NCI-H1694 treated with DMSO at 0.1 percent for 48 hours (cell line): ENCODE measurements at regions not wholly inside any gene's neighbourhood (a gene's known extent, or its start where the extent isn't known, plus 50 kb on each side); places are given as distances from the start of the nearest gene placed in this dataset.

Source experiments
- DNase-seq: peaks from one replicate; lab custom pipeline; 2025; lab: John Stamatoyannopoulos, UW

GRCh38 chr9:90400091-90400490 lies 242.5 kb downstream of the DIRAS2 start:
- DNase-seq = no peak

GRCh38 chr9:90408659-90409058 lies 234.0 kb downstream of the DIRAS2 start:
- DNase-seq = no peak

- DNase-seq = no peak
Measured at GRCh38 chr9:90419221-90419851, 223.3 kb downstream of the DIRAS2 start.

- DNase-seq = no peak
Measured at GRCh38 chr9:90420211-90420610, 222.4 kb downstream of the DIRAS2 start.

GRCh38 chr9:90420768-90421513 lies 221.7 kb downstream of the DIRAS2 start:
- DNase-seq = peak; percentile 8

- no peak for DNase-seq
Measured at GRCh38 chr9:90421786-90422185, 220.8 kb downstream of the DIRAS2 start.

- DNase-seq = no peak
Measured at GRCh38 chr9:90423661-90424193, 218.9 kb downstream of the DIRAS2 start.

- no peak for DNase-seq
Measured at GRCh38 chr9:90428517-90428916, 214.1 kb downstream of the DIRAS2 start.

- DNase-seq = no peak
Measured at GRCh38 chr9:90432951-90433350, 209.7 kb downstream of the DIRAS2 start.

- DNase-seq = no peak
Measured at GRCh38 chr9:90433398-90433941, 209.2 kb downstream of the DIRAS2 start.

- no peak for DNase-seq
Measured at GRCh38 chr9:90441814-90442213, 200.8 kb downstream of the DIRAS2 start.

GRCh38 chr9:90442723-90443122 lies 199.9 kb downstream of the DIRAS2 start:
- DNase-seq = no peak

GRCh38 chr9:90444609-90445204 lies 197.9 kb downstream of the DIRAS2 start:
- no peak for DNase-seq

- DNase-seq = no peak
Measured at GRCh38 chr9:90445391-90445790, 197.2 kb downstream of the DIRAS2 start.

- peak; percentile 29 for DNase-seq
Measured at GRCh38 chr9:90446200-90446948, 196.2 kb downstream of the DIRAS2 start.

- no peak for DNase-seq
Measured at GRCh38 chr9:90447773-90448172, 194.9 kb downstream of the DIRAS2 start.

GRCh38 chr9:90449213-90449925 lies 193.3 kb downstream of the DIRAS2 start:
- no peak for DNase-seq

- DNase-seq = no peak
Measured at GRCh38 chr9:90451804-90452203, 190.8 kb downstream of the DIRAS2 start.

GRCh38 chr9:90455316-90455715 lies 187.3 kb downstream of the DIRAS2 start:
- no peak for DNase-seq

- DNase-seq = no peak
Measured at GRCh38 chr9:90457386-90458190, 185.0 kb downstream of the DIRAS2 start.

- no peak for DNase-seq
Measured at GRCh38 chr9:90458485-90458884, 184.1 kb downstream of the DIRAS2 start.
